Uterus (tissue), 2 donors: ENCODE measurements at regions not wholly inside any gene's neighbourhood (a gene's known extent, or its start where the extent isn't known, plus 50 kb on each side); places are given as distances from the start of the nearest gene placed in this dataset.

Experiments used
- CTCF ChIP-seq, 4 experiments: fragments of 200-600 bp in 2 of 4; fragments of 450-650 bp in 2 of 4; sonication (generic) in 2 of 4; IDR thresholded peaks; one replicate each; pipeline ENCODE4 v1.5.1; 2016 to 2019; ENCODE audit warnings: antibody characterized with exemption in 4 of 4, mild to moderate bottlenecking in 2 of 4, moderate library complexity in 1 of 4
- POLR2A ChIP-seq, 2 donors: fragments of 450-650 bp; IDR thresholded peaks; one replicate each; pipeline ENCODE4 v1.6.1; 2016; ENCODE audit warnings: antibody characterized with exemption in 2 of 2, mild to moderate bottlenecking in 1 of 2, moderate library complexity in 1 of 2

GRCh38 chr10:10927608-10928007 is 90.1 kb upstream of the CELF2 start:
- TF ChIP-seq CTCF (IDR thresholded peaks at IDR 0.05) (no peak), POLR2A (IDR thresholded peaks at IDR 0.05) (no peak)
